ENCODE measurements at regions not wholly inside any gene's neighbourhood (a gene's known extent, or its start where the extent isn't known, plus 50 kb on each side); places are given as distances from the start of the nearest gene placed in this dataset.

GRCh38 chr22:48841881-48842582 lies 985.6 kb downstream of the BRD1 start:
- TF ChIP-seq CTCF (IDR thresholded peaks at IDR 0.05; ENCODE audit: low read depth, low read length, missing control alignments): no peak
- no peak overlapping the region for H3K4me3 ChIP-seq (ENCODE audit: low read depth, low read length)
- DNase-seq (ENCODE audit: low read depth): no peak

GRCh38 chr22:48840112-48840949 lies 987.3 kb downstream of the BRD1 start:
- DNase-seq (ENCODE audit: low read depth): no peak
- TF ChIP-seq CTCF (IDR thresholded peaks at IDR 0.05; ENCODE audit: low read depth, low read length, missing control alignments): no peak
- no peak overlapping the region for H3K4me3 ChIP-seq (ENCODE audit: low read depth, low read length)

GRCh38 chr22:48838846-48839730 lies 988.6 kb downstream of the BRD1 start:
- no peak for DNase-seq (ENCODE audit: low read depth)
- no peak overlapping the region for H3K4me3 ChIP-seq (ENCODE audit: low read depth, low read length)
- no peak for TF ChIP-seq CTCF (IDR thresholded peaks at IDR 0.05; ENCODE audit: low read depth, low read length, missing control alignments)

- no peak for TF ChIP-seq CTCF (IDR thresholded peaks at IDR 0.05; ENCODE audit: low read depth, low read length, missing control alignments)
- no peak overlapping the region for H3K4me3 ChIP-seq (ENCODE audit: low read depth, low read length)
- no peak for DNase-seq (ENCODE audit: low read depth)
Observed at GRCh38 chr22:48838376-48838775, 989.3 kb downstream of the BRD1 start.

GRCh38 chr22:48837341-48837935 lies 990.2 kb downstream of the BRD1 start:
- DNase-seq (ENCODE audit: low read depth): no peak
- no peak overlapping the region for H3K4me3 ChIP-seq (ENCODE audit: low read depth, low read length)
- TF ChIP-seq CTCF (IDR thresholded peaks at IDR 0.05; ENCODE audit: low read depth, low read length, missing control alignments): no peak

GRCh38 chr22:48836673-48837340 lies 990.9 kb downstream of the BRD1 start:
- no peak overlapping the region for H3K4me3 ChIP-seq (ENCODE audit: low read depth, low read length)
- DNase-seq (ENCODE audit: low read depth): no peak
- TF ChIP-seq CTCF (IDR thresholded peaks at IDR 0.05; ENCODE audit: low read depth, low read length, missing control alignments): no peak
